ENCODE measurements at regions not wholly inside any gene's neighbourhood (a gene's known extent, or its start where the extent isn't known, plus 50 kb on each side); places are given as distances from the start of the nearest gene placed in this dataset.

DNA sequence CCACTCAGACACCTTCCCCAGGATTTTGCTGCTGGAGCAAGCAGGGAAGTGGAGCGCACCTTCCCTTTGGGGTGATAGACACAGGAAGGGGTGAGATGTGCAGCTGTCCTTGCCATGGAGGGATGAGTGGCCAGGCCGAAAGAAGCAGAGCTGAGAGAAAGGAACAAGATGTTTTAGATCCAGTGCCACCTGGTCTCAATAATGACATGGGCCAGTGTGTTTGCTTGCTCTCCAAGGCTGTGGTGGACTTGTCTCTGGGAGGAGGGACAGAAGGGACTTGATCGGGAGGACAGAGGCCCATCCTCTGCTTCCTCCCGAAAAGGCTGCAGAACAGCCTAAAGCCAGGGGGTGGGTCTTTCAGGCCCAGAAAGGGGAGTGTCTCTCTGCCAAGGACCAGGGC, 61.7 kb upstream of the CCDC167 start:
- TF ChIP-seq, protein P1, sequence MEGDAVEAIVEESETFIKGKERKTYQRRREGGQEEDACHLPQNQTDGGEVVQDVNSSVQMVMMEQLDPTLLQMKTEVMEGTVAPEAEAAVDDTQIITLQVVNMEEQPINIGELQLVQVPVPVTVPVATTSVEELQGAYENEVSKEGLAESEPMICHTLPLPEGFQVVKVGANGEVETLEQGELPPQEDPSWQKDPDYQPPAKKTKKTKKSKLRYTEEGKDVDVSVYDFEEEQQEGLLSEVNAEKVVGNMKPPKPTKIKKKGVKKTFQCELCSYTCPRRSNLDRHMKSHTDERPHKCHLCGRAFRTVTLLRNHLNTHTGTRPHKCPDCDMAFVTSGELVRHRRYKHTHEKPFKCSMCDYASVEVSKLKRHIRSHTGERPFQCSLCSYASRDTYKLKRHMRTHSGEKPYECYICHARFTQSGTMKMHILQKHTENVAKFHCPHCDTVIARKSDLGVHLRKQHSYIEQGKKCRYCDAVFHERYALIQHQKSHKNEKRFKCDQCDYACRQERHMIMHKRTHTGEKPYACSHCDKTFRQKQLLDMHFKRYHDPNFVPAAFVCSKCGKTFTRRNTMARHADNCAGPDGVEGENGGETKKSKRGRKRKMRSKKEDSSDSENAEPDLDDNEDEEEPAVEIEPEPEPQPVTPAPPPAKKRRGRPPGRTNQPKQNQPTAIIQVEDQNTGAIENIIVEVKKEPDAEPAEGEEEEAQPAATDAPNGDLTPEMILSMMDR (IDR thresholded peaks at IDR 0.05; ENCODE audit: insufficient read depth, low read depth, low read length), result no peak
- no peak overlapping the region for H3K4me3 ChIP-seq (ENCODE audit: low read depth, low read length)
- DNase-seq (ENCODE audit: low read depth), result no peak

DNA sequence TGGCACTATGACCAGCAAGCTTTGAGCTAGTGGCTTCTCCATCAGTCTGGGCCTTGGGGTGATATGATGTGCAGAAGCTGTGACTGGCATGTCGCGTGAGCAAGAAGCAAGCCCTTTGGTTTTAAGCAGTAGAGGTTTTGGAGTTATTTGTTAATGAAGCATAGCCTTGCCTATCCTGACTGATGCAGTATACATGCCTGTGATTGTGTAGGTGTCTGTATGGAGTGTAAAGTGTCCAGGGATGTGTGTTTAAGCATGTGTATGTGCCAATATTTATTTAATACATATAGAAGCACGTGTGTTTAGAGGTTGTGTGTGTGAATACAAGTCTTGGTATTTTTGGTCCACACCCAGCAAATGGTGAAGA, 61.0 kb upstream of the CCDC167 start:
- H3K4me3 ChIP-seq (ENCODE audit: low read depth, low read length), result no peak overlapping the region
- TF ChIP-seq, protein P1 (IDR thresholded peaks at IDR 0.05; ENCODE audit: insufficient read depth, low read depth, low read length), result no peak
- DNase-seq (ENCODE audit: low read depth), result no peak

DNA sequence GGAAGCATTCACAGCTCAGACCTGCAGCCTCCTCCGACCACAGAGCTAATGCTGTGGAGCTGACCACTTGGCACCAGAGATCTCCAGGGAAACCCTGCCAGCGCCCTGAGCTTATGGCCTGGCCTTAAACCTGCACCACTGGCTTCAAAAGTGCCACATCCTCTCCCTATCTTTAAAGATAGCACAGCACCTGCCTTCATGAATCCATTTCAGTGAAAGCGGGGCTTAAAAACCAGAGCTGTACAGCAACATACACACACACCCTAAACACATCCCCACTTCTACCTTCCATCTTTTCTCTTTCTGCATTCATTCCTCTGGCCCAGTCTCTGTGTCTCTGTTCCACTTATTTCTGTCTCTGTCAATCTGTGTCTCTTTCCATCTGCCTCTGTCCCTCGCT, 59.8 kb upstream of the CCDC167 start:
- TF ChIP-seq, protein P1 (IDR thresholded peaks at IDR 0.05; ENCODE audit: insufficient read depth, low read depth, low read length), result no peak
- DNase-seq (ENCODE audit: low read depth), result no peak
- H3K4me3 ChIP-seq (ENCODE audit: low read depth, low read length), result no peak overlapping the region

DNA sequence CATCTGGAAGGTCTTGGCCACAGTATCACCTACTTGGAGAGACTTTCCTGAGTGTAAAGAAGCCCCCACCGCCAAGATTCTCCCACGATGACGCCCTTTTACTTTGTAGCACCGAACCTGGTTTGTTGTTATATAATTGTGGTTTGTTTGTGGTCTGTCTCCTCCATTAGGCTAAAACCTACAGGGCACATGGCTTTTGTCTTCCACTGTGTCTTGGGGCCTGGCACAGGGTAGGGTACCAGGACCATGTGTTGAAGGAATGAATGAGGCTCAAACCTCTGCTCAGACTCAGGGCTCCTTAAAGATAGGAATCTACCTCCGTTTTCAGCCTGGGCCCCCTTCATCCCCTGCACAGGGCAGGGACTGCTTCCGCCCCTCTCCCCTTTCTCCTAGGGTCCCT, 59.4 kb upstream of the CCDC167 start:
- TF ChIP-seq, protein P1 (IDR thresholded peaks at IDR 0.05; ENCODE audit: insufficient read depth, low read depth, low read length), result no peak
- no peak for DNase-seq (ENCODE audit: low read depth)
- H3K4me3 ChIP-seq (ENCODE audit: low read depth, low read length), result no peak overlapping the region

DNA sequence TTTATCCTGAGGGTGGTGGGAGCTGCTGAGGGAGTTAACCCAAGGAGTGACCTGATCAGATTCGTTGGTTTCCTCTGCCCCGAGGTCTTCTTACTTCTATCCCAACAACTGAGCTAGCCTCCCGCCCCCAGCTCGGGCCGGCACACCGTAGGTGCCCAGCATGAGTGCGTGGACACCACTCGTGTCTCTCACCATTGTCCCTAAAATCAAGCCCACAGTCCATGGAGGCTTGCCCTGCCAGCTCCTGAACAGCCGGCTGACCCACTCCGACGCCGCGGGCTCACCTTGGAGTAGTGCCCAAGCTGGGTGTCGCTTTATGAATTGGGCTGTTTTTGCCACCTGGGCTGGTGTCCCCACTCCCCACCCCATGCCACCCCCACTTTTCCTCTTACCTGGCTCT, 59.0 kb upstream of the CCDC167 start:
- no peak for DNase-seq (ENCODE audit: low read depth)
- H3K4me3 ChIP-seq (ENCODE audit: low read depth, low read length), result no peak overlapping the region
- TF ChIP-seq, protein P1 (IDR thresholded peaks at IDR 0.05; ENCODE audit: insufficient read depth, low read depth, low read length), result no peak

DNA sequence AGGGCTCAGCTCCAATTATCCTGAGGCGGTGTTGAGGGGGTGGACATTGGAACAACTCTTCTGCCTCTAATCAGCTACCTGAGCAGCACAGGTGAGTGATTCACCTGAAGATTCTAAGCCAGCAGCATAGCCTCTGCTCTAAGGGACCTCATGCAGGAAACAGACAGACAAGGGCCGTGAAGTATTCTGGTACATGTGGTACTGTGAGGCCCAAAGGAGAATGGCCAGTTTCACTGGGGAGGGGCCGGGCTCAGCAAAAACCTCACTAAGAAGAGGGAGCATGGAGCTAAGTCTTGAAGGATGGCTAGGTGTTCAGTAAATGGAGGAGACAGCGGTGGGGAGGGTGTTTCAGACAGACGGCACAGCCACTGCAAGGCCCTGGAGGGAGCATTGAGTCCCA, 58.5 kb upstream of the CCDC167 start:
- TF ChIP-seq, protein P1 (IDR thresholded peaks at IDR 0.05; ENCODE audit: insufficient read depth, low read depth, low read length), result no peak
- H3K4me3 ChIP-seq (ENCODE audit: low read depth, low read length), result no peak overlapping the region
- DNase-seq (ENCODE audit: low read depth), result no peak

DNA sequence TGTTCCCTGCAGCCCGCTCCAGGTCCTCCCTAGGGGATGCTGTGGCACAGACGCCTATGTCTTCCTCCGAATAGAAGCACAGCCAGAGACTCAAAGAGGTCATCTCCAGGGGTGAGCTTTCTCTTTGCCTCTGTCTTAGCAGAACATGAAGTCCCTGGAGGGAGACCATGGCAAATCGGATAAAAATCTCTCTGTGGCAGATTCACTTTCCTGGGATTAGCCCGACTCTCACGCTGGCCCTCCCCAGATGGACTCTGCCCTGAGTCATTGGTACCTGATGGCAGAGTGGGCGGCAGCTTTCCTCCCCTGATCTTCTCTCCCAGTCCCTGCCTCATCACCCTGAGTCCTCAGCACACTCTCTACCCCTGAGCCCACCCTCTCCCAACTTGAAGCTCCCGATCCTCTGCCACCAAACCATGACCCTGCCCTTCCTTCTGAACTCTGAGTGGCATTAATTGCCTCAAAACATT, 58.0 kb upstream of the CCDC167 start:
- no peak for DNase-seq (ENCODE audit: low read depth)
- TF ChIP-seq, protein P1 (IDR thresholded peaks at IDR 0.05; ENCODE audit: insufficient read depth, low read depth, low read length), result no peak
- H3K4me3 ChIP-seq (ENCODE audit: low read depth, low read length), result no peak overlapping the region
